Activated B cell treated with CpG ODN at 0.5 μM for 24 hours (primary cell): ENCODE measurements at regions not wholly inside any gene's neighbourhood (a gene's known extent, or its start where the extent isn't known, plus 50 kb on each side); places are given as distances from the start of the nearest gene placed in this dataset.

ENCODE experiments used
- ATAC-seq: fragments of 200-7000 bp; cut with Tn5 transposase; one replicate; pipeline ENCODE4 v1.10.0; 2021; ENCODE audit warnings: low read depth, mild to moderate bottlenecking, moderate library complexity
- CTCF ChIA-PET: fragments of 350-600 bp; sonication (Branson Sonifier 250); formaldehyde crosslinking; loops from one replicate; lab custom pipeline; 2021; ENCODE audit warnings: antibody characterized with exemption; lab: Charles Lee
- POLR2A ChIA-PET: fragments of 350-600 bp; sonication (Branson Sonifier 250); formaldehyde crosslinking; loops from one replicate; lab custom pipeline; 2021; ENCODE audit warnings: antibody characterized with exemption; lab: Charles Lee
- DNase-seq: peaks from one replicate; pipeline ENCODE4 v3.0.0; 2022
- H3K27ac Mint-ChIP-seq: one replicate; pipeline ENCODE4 v1.8.0; 2020; ENCODE audit warnings: mixed read lengths
- H3K27me3 Mint-ChIP-seq: one replicate; pipeline ENCODE4 v1.8.0; 2021; ENCODE audit warnings: mixed read lengths
- H3K36me3 Mint-ChIP-seq: one replicate; pipeline ENCODE4 v1.8.0; 2021; ENCODE audit warnings: low read depth, mixed read lengths
- H3K4me1 Mint-ChIP-seq: one replicate; pipeline ENCODE4 v1.8.0; 2021; ENCODE audit warnings: mixed read lengths
- H3K4me3 Mint-ChIP-seq: one replicate; pipeline ENCODE4 v1.8.0; 2020; ENCODE audit warnings: mild to moderate bottlenecking, mixed read lengths
- H3K9me3 Mint-ChIP-seq: one replicate; pipeline ENCODE4 v1.8.0; 2020; ENCODE audit warnings: mixed read lengths
- intact Hi-C: fragments of 100-400 bp; cut with micrococcal nuclease; formaldehyde crosslinking; loops from one replicate; pipeline ENCODE4 v1.15.1; 2024
- TF ChIP-seq, protein P1 (sequence below): fragments of 200-600 bp; IDR thresholded peaks from one replicate; pipeline ENCODE4 v1.8.0; 2022; ENCODE audit warnings: antibody characterized with exemption, mild to moderate bottlenecking

DNA sequence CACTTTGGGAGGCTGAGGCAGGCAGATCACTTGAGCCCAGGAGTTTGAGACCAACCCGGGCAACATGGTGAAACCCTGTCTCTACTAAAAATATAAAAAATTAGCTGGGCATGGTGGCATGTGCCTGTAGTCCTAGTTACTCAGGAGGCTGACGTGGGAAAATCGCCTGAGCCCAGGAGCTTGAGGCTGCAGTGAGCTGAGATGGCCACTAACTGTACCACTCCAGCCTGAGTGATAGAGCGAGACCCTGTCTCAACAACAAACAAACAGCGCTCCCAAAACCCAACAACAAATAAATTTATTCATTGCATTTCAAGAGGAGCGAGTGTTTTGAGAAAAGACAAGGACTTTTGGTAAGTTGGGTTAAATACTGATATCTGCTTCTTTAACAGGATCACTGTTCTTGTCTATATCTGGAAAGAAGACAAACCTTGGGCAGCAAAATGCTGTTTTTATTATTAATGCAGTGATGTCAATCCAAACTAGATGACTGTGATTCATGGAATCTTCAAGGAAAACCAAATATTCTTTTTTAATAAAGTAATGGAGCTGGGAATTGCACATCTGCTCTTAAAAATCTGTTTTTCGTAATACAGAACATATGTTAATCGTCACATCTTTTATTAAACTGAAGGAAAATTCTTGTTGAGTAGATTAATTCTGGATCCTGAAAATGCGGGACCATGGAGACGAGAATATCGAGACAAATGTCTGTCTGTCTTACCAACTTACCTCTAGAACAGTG is 90.8 kb upstream of the LIMCH1 start:
- Mint-ChIP-seq H3K27ac (no peak overlapping the region), H3K9me3 (peaks cover 2% of the 10 kb centered on the region), H3K36me3 (no peaks in the 10 kb centered on the region), H3K4me1 (no peaks in the 10 kb centered on the region), H3K27me3 (no peaks in the 10 kb centered on the region), H3K4me3 (no peak overlapping the region)
- ChIA-PET CTCF (no interaction called here), POLR2A (no interaction called here)
- no peak for DNase-seq
- no peak for ATAC-seq
- intact Hi-C loops = no loop called here
- TF ChIP-seq, protein P1, sequence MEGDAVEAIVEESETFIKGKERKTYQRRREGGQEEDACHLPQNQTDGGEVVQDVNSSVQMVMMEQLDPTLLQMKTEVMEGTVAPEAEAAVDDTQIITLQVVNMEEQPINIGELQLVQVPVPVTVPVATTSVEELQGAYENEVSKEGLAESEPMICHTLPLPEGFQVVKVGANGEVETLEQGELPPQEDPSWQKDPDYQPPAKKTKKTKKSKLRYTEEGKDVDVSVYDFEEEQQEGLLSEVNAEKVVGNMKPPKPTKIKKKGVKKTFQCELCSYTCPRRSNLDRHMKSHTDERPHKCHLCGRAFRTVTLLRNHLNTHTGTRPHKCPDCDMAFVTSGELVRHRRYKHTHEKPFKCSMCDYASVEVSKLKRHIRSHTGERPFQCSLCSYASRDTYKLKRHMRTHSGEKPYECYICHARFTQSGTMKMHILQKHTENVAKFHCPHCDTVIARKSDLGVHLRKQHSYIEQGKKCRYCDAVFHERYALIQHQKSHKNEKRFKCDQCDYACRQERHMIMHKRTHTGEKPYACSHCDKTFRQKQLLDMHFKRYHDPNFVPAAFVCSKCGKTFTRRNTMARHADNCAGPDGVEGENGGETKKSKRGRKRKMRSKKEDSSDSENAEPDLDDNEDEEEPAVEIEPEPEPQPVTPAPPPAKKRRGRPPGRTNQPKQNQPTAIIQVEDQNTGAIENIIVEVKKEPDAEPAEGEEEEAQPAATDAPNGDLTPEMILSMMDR = no peak

DNA sequence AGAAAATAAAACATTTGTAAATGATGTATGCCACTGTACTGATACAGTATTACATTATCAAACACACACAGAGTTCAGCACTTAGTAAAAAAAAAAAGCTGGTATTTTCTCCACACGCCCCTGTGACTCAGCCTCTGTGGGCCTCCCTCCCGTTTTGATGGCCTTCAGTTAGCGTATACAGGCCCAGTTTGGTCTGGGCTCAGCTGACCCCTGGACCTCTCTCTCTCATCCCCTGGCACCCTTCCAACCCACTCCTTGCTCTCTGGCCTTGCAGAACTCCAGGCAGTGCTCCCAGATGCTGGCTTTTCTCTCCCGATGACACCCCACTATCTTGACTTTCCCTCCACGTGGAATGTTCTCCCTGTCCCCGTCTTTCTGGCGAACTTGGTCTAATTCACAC is 89.0 kb upstream of the LIMCH1 start:
- H3K9me3 Mint-ChIP-seq = peaks cover 2% of the 10 kb centered on the region
- DNase-seq (no peak), ATAC-seq (no peak)
- POLR2A ChIA-PET = no interaction called here
- H3K36me3 Mint-ChIP-seq = no peaks in the 10 kb centered on the region
- no peak overlapping the region for H3K27ac Mint-ChIP-seq
- no peaks in the 10 kb centered on the region for H3K4me1 Mint-ChIP-seq
- intact Hi-C loops = no loop called here
- no peak overlapping the region for H3K4me3 Mint-ChIP-seq
- CTCF ChIA-PET = no interaction called here
- H3K27me3 Mint-ChIP-seq = no peaks in the 10 kb centered on the region
- TF ChIP-seq, protein P1 = no peak

- Mint-ChIP-seq H3K27me3 (no peaks in the 10 kb centered on the region), H3K4me3 (no peak overlapping the region), H3K9me3 (peaks cover 2% of the 10 kb centered on the region), H3K36me3 (no peaks in the 10 kb centered on the region), H3K27ac (no peak overlapping the region), H3K4me1 (no peaks in the 10 kb centered on the region)
- intact Hi-C loops = no loop called here
- ATAC-seq = no peak
- TF ChIP-seq, protein P1 = no peak
- ChIA-PET POLR2A (no interaction called here), CTCF (no interaction called here)
- no peak for DNase-seq
Observed at GRCh38 chr4:41451961-41452360, 86.0 kb upstream of the LIMCH1 start.

GRCh38 chr4:41452484-41453225 is 85.3 kb upstream of the LIMCH1 start:
- ChIA-PET POLR2A (no interaction called here), CTCF (no interaction called here)
- intact Hi-C loops = no loop called here
- Mint-ChIP-seq H3K36me3 (no peaks in the 10 kb centered on the region), H3K9me3 (peaks cover 2% of the 10 kb centered on the region), H3K4me3 (no peak overlapping the region), H3K27me3 (no peaks in the 10 kb centered on the region), H3K27ac (no peak overlapping the region), H3K4me1 (no peaks in the 10 kb centered on the region)
- no peak for ATAC-seq
- TF ChIP-seq, protein P1 = no peak
- no peak for DNase-seq

- intact Hi-C loops = no loop called here
- ChIA-PET CTCF (no interaction called here), POLR2A (no interaction called here)
- Mint-ChIP-seq H3K9me3 (peaks cover 2% of the 10 kb centered on the region), H3K27me3 (no peaks in the 10 kb centered on the region), H3K4me1 (no peaks in the 10 kb centered on the region), H3K36me3 (no peaks in the 10 kb centered on the region), H3K27ac (no peak overlapping the region), H3K4me3 (no peak overlapping the region)
- ATAC-seq (no peak), DNase-seq (no peak)
- TF ChIP-seq, protein P1 = no peak
Observed at GRCh38 chr4:41454423-41454822, 83.5 kb upstream of the LIMCH1 start.
